Endothelial cell of umbilical vein (primary cell): ENCODE measurements at regions not wholly inside any gene's neighbourhood (a gene's known extent, or its start where the extent isn't known, plus 50 kb on each side); places are given as distances from the start of the nearest gene placed in this dataset.

Experiments
- BruUV-seq: library from RNA; stranded (reverse); fragments of 400-500 nt; replicated peaks from 2 replicates; lab custom pipeline; 2021; lab: Mats Ljungman, UMichigan
- CTCF ChIA-PET: fragments of 300-600, 350-600 bp; sonication (Branson Sonifier 250); formaldehyde crosslinking; loops from one replicate; lab custom pipeline; 2021; ENCODE audit warnings: antibody characterized with exemption, inconsistent platforms; lab: Charles Lee
- POLR2A ChIA-PET: fragments of 300-600, 350-600 bp; sonication (Branson Sonifier 250); formaldehyde crosslinking; loops from one replicate; lab custom pipeline; 2021; ENCODE audit warnings: antibody characterized with exemption, inconsistent platforms; lab: Charles Lee
- DNase-seq: peaks from one replicate; pipeline ENCODE4 v3.0.0-alpha.2; 2011; ENCODE audit warnings: low read depth, low spot score
- FAIRE-seq: peaks from 2 replicates; lab custom pipeline; 2011; peaks lifted over from hg19 to GRCh38; lab: Jason Lieb, UNC
- H2AFZ ChIP-seq: 2 replicates; pipeline ENCODE4 v1.6.0; 2012; ENCODE audit warnings: low read depth, low read length, control low read depth, inconsistent platforms
- H3K27ac ChIP-seq: 2 replicates; pipeline ENCODE4 v1.5.1; 2011; ENCODE audit warnings: low read depth, mild to moderate bottlenecking, control low read depth, low read length, moderate library complexity; ENCODE audit not compliant: insufficient read depth
- H3K27me3 ChIP-seq, 2 experiments: 2 replicates each; pipeline versions ENCODE4 v1.6.0 to v1.6.1; 2011; ENCODE audit warnings: low read length in 2 of 2, mixed read lengths in 1 of 2; ENCODE audit not compliant: control insufficient read depth in 2 of 2, insufficient read depth in 2 of 2
- H3K36me3 ChIP-seq, 2 experiments: 2 replicates in 1 of 2; 3 replicates in 1 of 2; pipeline ENCODE4 v1.5.1; 2011; ENCODE audit warnings: low read length in 2 of 2, mild to moderate bottlenecking in 1 of 2, moderate library complexity in 1 of 2; ENCODE audit not compliant: control insufficient read depth in 2 of 2, insufficient read depth in 2 of 2; ENCODE audit errors: extremely low read depth in 1 of 2
- H3K4me1 ChIP-seq: 3 replicates; pipeline ENCODE4 v1.5.1; 2011; ENCODE audit warnings: mild to moderate bottlenecking, low read length; ENCODE audit not compliant: control insufficient read depth, insufficient read depth; ENCODE audit errors: extremely low read depth
- H3K4me2 ChIP-seq: 2 replicates; pipeline ENCODE4 v1.6.1; 2011; ENCODE audit warnings: low read length, control low read depth, mixed read lengths; ENCODE audit not compliant: insufficient read depth
- H3K4me3 ChIP-seq, 3 experiments: fragments of 200-600 bp in 1 of 3; sonication (generic), shearing (Covaris generic) in 1 of 3; replicated peaks in 1 of 3; 2 replicates each; pipeline ENCODE4 v1.5.1; 2011 to 2016; ENCODE audit warnings: control low read depth in 3 of 3, low read length in 3 of 3, mild to moderate bottlenecking in 2 of 3, inconsistent platforms in 1 of 3, low read depth in 1 of 3, moderate library complexity in 1 of 3; ENCODE audit not compliant: insufficient read depth in 1 of 3
- H3K79me2 ChIP-seq: 2 replicates; pipeline ENCODE4 v1.6.0; 2012; ENCODE audit warnings: low read length, inconsistent platforms; ENCODE audit not compliant: control insufficient read depth, insufficient read depth
- H3K9ac ChIP-seq: replicated peaks from 2 replicates; pipeline ENCODE3; 2011; ENCODE audit warnings: low read length, control low read depth; ENCODE audit not compliant: insufficient read depth; ENCODE audit errors: extremely low read depth
- H3K9me1 ChIP-seq: replicated peaks from 3 replicates; pipeline ENCODE4 v1.6.0; 2011; ENCODE audit warnings: mild to moderate bottlenecking, low read length; ENCODE audit not compliant: control insufficient read depth, insufficient read depth; ENCODE audit errors: extremely low read depth
- H3K9me3 ChIP-seq: replicated peaks from 2 replicates; pipeline ENCODE4 v1.5.1; 2012; ENCODE audit warnings: low read length, inconsistent platforms; ENCODE audit not compliant: control insufficient read depth, insufficient read depth
- H4K20me1 ChIP-seq: replicated peaks from 2 replicates; pipeline ENCODE3; 2011; ENCODE audit warnings: mild to moderate bottlenecking, low read length; ENCODE audit not compliant: control insufficient read depth, insufficient read depth; ENCODE audit errors: extremely low read depth
- CTCF ChIP-seq, 2 donors: IDR thresholded peaks; 1 replicate in 1 of 2; 2 replicates in 1 of 2; pipeline ENCODE4 v1.5.1; 2011; ENCODE audit warnings: low read length in 2 of 2, mild to moderate bottlenecking in 2 of 2, moderate library complexity in 2 of 2, control low read depth in 1 of 2, inconsistent platforms in 1 of 2, low read depth in 1 of 2; ENCODE audit not compliant: insufficient read depth in 1 of 2; ENCODE audit errors: extremely low read depth in 1 of 2
- EZH2 ChIP-seq: IDR thresholded peaks from 2 replicates; pipeline ENCODE4 v1.6.1; 2012; ENCODE audit warnings: borderline replicate concordance, low read depth, mild to moderate bottlenecking, moderate library complexity, low read length, inconsistent platforms; ENCODE audit not compliant: severe bottlenecking
- FOS ChIP-seq: IDR thresholded peaks from 2 replicates; pipeline ENCODE4 v1.6.1; 2011; ENCODE audit warnings: mild to moderate bottlenecking, low read length, moderate library complexity, borderline replicate concordance; ENCODE audit not compliant: insufficient read depth
- GATA2 ChIP-seq: IDR thresholded peaks from 2 replicates; pipeline ENCODE4 v1.7.0; 2011; ENCODE audit warnings: low read depth, mild to moderate bottlenecking, moderate library complexity, mixed read lengths, low read length; ENCODE audit not compliant: insufficient read length, insufficient read depth
- JUN ChIP-seq: IDR thresholded peaks from 2 replicates; pipeline ENCODE4 v1.6.1; 2011; ENCODE audit warnings: borderline replicate concordance, low read depth; ENCODE audit not compliant: insufficient read length, insufficient read depth
- MAX ChIP-seq: IDR thresholded peaks from 2 replicates; pipeline ENCODE4 v1.6.1; 2011; ENCODE audit not compliant: insufficient read depth, insufficient read length
- MYC ChIP-seq: IDR thresholded peaks from one replicate; pipeline ENCODE4 v1.6.1; 2011; ENCODE audit warnings: mild to moderate bottlenecking, low read depth, low read length
- POLR2A ChIP-seq: IDR thresholded peaks from 2 replicates; pipeline ENCODE4 v1.6.1; 2012; ENCODE audit warnings: low read depth, mild to moderate bottlenecking, control low read depth, low read length
- POLR2AphosphoS5 ChIP-seq: IDR thresholded peaks from 2 replicates; pipeline ENCODE4 v1.6.1; 2012; ENCODE audit warnings: low read depth, mild to moderate bottlenecking, control low read depth, low read length, moderate library complexity; ENCODE audit not compliant: insufficient read depth
- dilution Hi-C: fragments of 300-500 bp; cut with MboI; formaldehyde crosslinking; loops from one replicate; pipeline ENCODE4 v1.15.0; 2019; ENCODE audit warnings: low sequenced_read_pairs; ENCODE audit not compliant: extremely low pct_ligation_motif_present
- intact Hi-C: fragments of 100-400 bp; cut with micrococcal nuclease; formaldehyde crosslinking; loops from one replicate; pipeline ENCODE4 v1.10.0; 2022

- CTCF ChIA-PET = interaction anchor here (1.1 to 1.4 kb wide), 2 partner anchors 13 to 18 kb away, joined by 3 read pairs; no protein-coding TSS in a partner anchor
- Histone ChIP-seq H3K36me3 (no peaks in the 10 kb centered on the region), H4K20me1 (no peaks in the 10 kb centered on the region), H3K79me2 (no peaks in the 10 kb centered on the region), H3K27me3 (no peaks in the 10 kb centered on the region), H3K9me1 (no peaks in the 10 kb centered on the region), H3K4me1 (no peaks in the 10 kb centered on the region), H3K27ac (no peak overlapping the region), H3K9me3 (no peaks in the 10 kb centered on the region), H3K9ac (no peak overlapping the region), H3K4me2 (no peak overlapping the region), H3K4me3 (no peak overlapping the region), H2AFZ (no peak overlapping the region)
- intact Hi-C loops (no loop called here), dilution Hi-C loops (no loop called here)
- no peak for DNase-seq
- TF ChIP-seq CTCF (IDR thresholded peaks at IDR 0.05; ENCODE audit: extremely low read depth in 1 of 2, insufficient read depth in 1 of 2, low read depth in 1 of 2, low read length in 2 of 2) (no peak), POLR2A (no peak), MYC (no peak), MAX (no peak)
- no peak for FAIRE-seq
- POLR2A ChIA-PET = no interaction called here
- no TSS peak for BruUV-seq
Measured at GRCh38 chr3:137852391-137852830, 88.3 kb downstream of the SOX14 start.

- Histone ChIP-seq H3K9me1 (no peaks in the 10 kb centered on the region), H3K79me2 (no peaks in the 10 kb centered on the region), H3K27ac (no peak overlapping the region), H3K36me3 (no peaks in the 10 kb centered on the region), H3K4me2 (no peak overlapping the region), H3K9me3 (no peaks in the 10 kb centered on the region), H3K27me3 (no peaks in the 10 kb centered on the region), H3K9ac (no peak overlapping the region), H4K20me1 (no peaks in the 10 kb centered on the region), H2AFZ (no peak overlapping the region), H3K4me1 (no peaks in the 10 kb centered on the region), H3K4me3 (no peak overlapping the region)
- dilution Hi-C loops (no loop called here), intact Hi-C loops (no loop called here)
- BruUV-seq = no TSS peak
- FAIRE-seq = no peak
- no peak for DNase-seq
- TF ChIP-seq GATA2 = no peak
- TF ChIP-seq POLR2A = no peak
- no peak for TF ChIP-seq CTCF (IDR thresholded peaks at IDR 0.05; ENCODE audit: extremely low read depth in 1 of 2, insufficient read depth in 1 of 2, low read depth in 1 of 2, low read length in 2 of 2)
- no peak for TF ChIP-seq JUN
- no peak for TF ChIP-seq MAX
- TF ChIP-seq FOS = no peak
- TF ChIP-seq EZH2 = no peak
- TF ChIP-seq MYC = no peak
- no peak for TF ChIP-seq POLR2AphosphoS5
- POLR2A ChIA-PET = no interaction called here
- CTCF ChIA-PET = no interaction called here
Measured at GRCh38 chr3:137854533-137855261, 90.6 kb downstream of the SOX14 start.
